Activated naive CD8-positive, alpha-beta T cell treated with anti-CD3 and anti-CD28 coated beads, Interleukin-2, amount 50 U/mL, for 16 hours (primary cell): ENCODE measurements at regions not wholly inside any gene's neighbourhood (a gene's known extent, or its start where the extent isn't known, plus 50 kb on each side); places are given as distances from the start of the nearest gene placed in this dataset.

Experiments used
- DNase-seq: peaks from one replicate; pipeline ENCODE4 v3.0.0-alpha.2; 2020; ENCODE audit warnings: low read depth, low spot score

GRCh38 chr1:199160521-199161318, 521.9 kb downstream of the PTPRC start:
- DNase-seq = no peak

DNA sequence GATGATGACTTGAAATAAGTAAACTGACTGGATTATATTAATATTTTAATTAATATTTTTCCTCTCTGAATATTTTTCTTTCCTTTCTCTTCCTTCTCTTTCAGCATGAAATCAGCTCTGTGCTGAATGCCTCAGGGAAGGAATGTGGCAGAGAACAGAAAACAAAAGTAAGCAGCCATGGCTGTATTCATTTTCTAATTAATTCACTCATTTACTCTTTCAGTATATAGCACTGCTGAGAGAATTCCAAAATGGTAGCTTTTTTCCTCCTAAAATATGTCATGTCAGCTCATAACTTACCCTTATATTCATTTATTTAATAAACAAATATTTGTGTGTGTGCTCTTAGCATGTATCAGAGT, 522.5 kb downstream of the PTPRC start:
- no peak for DNase-seq

DNA sequence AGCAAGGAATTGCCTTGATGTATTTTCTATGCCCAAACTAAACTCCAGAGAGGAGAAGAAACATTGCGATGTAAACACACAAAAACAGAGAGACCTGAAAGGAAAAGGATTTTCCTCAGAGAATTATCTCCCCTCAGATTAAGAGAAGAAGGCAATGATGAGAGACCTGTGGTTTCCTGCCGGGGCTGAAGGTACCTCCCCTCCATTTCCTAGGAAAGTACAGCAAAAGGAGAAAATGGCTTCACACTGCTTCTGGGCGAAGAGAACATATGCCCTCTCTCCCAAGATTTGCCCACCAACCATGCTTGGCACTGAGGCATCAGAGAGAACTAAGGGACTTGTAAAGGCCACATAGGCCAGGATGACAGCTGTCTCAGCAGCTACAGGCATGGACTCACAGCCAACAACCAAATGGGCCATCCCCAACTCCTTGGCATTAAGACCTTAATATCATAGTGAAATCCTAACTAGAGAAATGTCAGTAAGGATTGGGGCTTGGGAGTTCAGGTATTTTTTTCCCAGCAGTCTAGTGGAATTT, 523.0 kb downstream of the PTPRC start:
- DNase-seq = no peak

GRCh38 chr1:199163267-199163666, 524.4 kb downstream of the PTPRC start:
- DNase-seq = no peak

DNA sequence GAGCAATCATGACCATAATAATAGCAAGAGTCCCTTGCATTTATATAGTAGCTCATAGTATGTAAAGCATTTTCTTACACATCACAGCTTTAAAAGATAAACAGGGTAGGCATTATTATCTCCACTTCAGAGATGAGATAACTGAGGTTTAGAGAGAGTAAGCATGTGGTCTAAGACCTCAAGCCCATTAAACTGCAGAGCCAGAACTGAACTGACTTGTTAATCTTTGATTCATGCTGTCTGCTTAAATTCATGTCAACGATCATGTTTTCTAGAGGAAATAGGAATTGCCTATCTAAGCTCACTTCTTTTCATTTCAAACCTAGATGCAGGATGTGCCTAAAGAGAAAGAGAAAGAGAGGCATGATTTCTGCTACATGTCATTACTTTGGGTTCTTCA, 524.8 kb downstream of the PTPRC start:
- no peak for DNase-seq

- DNase-seq = no peak
These were observed 528.6 kb downstream of the PTPRC start for GRCh38 chr1:199167460-199167859.

DNA sequence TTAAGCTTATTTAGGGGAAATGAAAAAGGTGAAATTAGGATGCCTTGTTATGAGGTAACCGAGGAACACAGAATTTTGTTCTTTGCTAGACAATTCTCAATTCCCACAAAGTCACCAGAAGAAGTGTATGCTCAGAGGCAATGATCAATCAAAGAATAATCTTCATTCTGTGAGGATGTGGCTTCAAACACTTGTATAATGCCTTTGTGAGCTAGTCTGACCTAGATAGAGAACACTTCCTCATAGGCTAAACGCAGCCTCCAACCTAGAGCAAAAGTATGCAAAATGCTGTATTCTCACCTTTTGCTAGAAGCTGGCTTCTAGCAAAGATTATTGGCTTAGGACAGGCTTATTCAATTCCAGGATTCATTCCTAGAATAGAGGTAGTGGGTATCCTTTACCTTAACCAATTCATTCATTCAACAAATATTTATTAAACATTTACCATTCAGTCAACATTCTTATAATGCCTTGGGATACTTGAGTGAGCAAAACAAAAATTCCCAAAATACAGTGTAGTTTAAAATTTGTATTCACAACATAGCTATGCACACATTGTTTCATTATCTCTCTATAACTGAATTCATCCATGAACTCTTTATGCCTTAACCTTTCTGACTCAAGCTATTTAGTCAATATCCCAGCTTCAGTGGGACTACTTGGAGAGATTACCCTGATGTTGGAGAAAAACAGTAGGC, 530.2 kb downstream of the PTPRC start:
- no peak for DNase-seq

- no peak for DNase-seq
These were observed 531.9 kb downstream of the PTPRC start for GRCh38 chr1:199170711-199171110.

GRCh38 chr1:199172171-199173124, 533.6 kb downstream of the PTPRC start:
- DNase-seq = no peak

DNA sequence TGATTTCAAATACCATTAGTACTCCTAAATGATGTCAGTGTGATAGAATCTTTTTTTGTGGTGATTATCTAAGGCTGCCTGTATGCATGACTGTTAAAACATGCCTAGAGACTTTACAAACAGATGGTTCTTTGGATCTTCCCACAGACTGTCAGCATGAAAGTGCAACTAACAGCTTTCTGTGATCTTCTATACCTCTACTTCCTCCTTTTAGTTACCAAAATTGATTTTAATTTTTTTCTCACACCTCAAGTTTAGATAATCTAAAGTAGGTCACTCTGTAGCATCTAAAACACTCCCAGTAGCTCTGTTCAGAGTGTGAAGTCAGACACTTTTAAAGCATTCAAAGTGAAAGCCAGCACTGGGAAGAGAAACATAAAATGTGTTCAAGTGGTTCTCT, 534.5 kb downstream of the PTPRC start:
- no peak for DNase-seq

DNA sequence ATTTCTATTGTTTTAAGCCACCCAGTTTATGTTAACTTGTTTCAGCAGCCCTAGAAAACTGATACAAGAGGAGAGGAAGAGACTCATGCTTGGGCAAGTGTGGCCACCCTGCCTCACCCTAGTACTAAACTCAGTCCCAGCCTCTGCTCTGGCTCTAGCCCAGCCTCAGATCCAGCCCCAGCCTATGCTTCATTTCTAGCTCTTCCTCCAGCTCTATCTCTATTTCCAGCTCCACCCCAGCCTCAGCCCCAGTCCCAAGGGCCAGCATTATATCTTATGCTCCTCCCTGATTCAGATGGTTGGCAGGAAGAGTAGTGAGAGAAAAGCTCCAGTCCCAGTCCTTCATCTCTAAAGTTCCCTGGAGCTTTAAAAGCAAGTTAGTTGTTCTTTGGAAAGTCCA, 535.5 kb downstream of the PTPRC start:
- no peak for DNase-seq

- DNase-seq = no peak
These were observed 537.9 kb downstream of the PTPRC start for GRCh38 chr1:199176713-199177112.

- no peak for DNase-seq
These were observed 538.4 kb downstream of the PTPRC start for GRCh38 chr1:199177241-199177640.

DNA sequence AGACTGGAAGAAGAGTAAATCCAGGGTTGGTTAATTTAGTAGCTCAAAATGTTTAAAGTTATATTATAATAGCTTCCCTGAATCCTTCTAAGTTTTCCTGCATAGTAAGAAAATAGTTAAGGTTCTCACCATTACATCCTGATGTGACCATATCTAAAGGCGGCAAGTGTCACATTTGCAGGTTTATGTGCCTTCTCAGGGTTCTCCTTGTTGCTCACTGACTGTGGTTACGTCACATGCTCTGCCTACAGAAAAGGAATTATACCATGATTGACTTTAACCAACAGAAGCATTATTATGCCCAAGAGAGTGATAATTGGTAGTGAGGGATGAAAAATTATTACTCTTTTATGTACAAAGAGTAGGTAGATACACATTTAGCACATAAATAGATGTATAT, 539.8 kb downstream of the PTPRC start:
- DNase-seq = no peak

GRCh38 chr1:199182186-199182843, 543.5 kb downstream of the PTPRC start:
- no peak for DNase-seq

- no peak for DNase-seq
These were observed 545.3 kb downstream of the PTPRC start for GRCh38 chr1:199184180-199184579.

DNA sequence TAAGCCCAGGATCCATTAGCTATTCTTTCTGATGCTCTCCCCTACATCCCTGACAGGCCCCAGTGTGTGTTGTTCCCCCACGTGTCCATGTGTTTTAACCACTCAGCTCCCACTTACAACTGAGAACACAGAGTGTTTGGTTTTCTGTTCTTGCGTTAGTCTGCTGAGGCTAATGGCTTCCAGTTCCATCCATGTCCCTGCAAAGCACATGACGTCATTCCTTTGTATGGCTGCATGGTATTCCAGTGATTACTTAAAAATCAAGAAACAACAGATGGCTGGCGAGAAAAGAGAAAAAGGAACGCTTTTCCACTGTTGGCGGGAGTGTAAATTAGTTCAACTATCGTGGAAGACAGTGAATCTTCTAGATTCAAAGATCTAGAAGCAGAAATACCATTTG, 556.0 kb downstream of the PTPRC start:
- DNase-seq = no peak

DNA sequence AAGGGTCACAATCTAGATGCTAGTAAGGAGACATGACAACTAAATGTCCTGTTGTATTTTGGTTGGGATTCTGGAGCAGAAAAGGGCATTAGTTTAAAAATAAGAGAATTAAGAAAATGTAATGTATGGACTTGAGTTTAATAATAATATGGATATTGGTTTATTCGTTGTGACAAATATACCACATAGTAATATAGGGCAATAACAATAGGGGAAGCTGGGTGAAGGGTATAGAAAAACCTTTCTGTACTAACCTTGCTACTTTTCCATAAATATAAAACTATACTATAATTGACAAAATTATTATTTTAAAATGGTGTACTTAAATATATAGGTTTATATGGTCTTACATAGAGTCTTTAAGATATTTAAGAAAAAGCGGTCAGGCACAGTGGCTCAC, 558.9 kb downstream of the PTPRC start:
- no peak for DNase-seq

GRCh38 chr1:199202331-199202730, 563.5 kb downstream of the PTPRC start:
- DNase-seq = no peak

DNA sequence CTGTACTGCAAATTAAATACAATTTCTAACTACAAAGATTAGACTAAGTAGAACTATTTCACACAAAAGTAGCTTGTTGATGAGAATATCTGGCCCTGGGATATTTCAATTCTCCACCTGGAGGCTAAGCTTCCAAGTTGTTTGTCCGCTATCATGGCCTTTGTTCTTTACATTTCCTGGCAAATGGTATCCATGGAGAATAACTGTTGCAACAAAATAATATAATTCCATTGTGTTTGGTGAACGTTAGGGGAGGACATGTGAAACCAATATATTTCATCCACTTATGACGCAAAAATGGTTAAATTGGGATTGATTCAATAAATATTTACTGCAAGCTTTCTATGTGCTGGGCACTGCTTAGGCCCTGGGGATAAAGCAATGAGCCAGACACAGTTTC, 565.4 kb downstream of the PTPRC start:
- DNase-seq = no peak

- no peak for DNase-seq
These were observed 567.1 kb downstream of the PTPRC start for GRCh38 chr1:199205740-199206441.
